NCI-H2029 (cell line): ENCODE measurements at regions not wholly inside any gene's neighbourhood (a gene's known extent, or its start where the extent isn't known, plus 50 kb on each side); places are given as distances from the start of the nearest gene placed in this dataset.
"Not testable (repeated sequence)": the region's sequence is repeated elsewhere in the genome, so short reads cannot be mapped to it uniquely, and the experiment has no call there.

Source experiments
- DNase-seq: peaks from one replicate; lab custom pipeline; 2025; lab: John Stamatoyannopoulos, UW

GRCh38 chr11:23563591-23563990 lies 703.3 kb upstream of the CCDC179 start:
- DNase-seq: no peak

- DNase-seq: no peak
Measured at GRCh38 chr11:23564370-23564769, 704.1 kb upstream of the CCDC179 start.

GRCh38 chr11:23569134-23569533 lies 708.9 kb upstream of the CCDC179 start:
- DNase-seq: no peak

- DNase-seq: no peak
Measured at GRCh38 chr11:23569547-23569946, 709.3 kb upstream of the CCDC179 start.

- DNase-seq: no peak
Measured at GRCh38 chr11:23570828-23571227, 710.6 kb upstream of the CCDC179 start.

GRCh38 chr11:23573429-23573828 lies 713.2 kb upstream of the CCDC179 start:
- DNase-seq: no peak

GRCh38 chr11:23574149-23574548 lies 713.9 kb upstream of the CCDC179 start:
- DNase-seq: no peak

GRCh38 chr11:23577296-23577695 lies 717.0 kb upstream of the CCDC179 start:
- DNase-seq: no peak

- no peak for DNase-seq
Measured at GRCh38 chr11:23585416-23586104, 725.3 kb upstream of the CCDC179 start.

GRCh38 chr11:23586173-23586572 lies 725.9 kb upstream of the CCDC179 start:
- no peak for DNase-seq

GRCh38 chr11:23590596-23591308 lies 730.5 kb upstream of the CCDC179 start:
- no peak for DNase-seq

GRCh38 chr11:23594755-23595154 lies 734.5 kb upstream of the CCDC179 start:
- no peak for DNase-seq

- no peak for DNase-seq
Measured at GRCh38 chr11:23604966-23605365, 744.7 kb upstream of the CCDC179 start.

GRCh38 chr11:23606191-23606590 lies 745.9 kb upstream of the CCDC179 start:
- no peak for DNase-seq

- DNase-seq: no peak
Measured at GRCh38 chr11:23611726-23612125, 751.5 kb upstream of the CCDC179 start.

GRCh38 chr11:23620617-23621016 lies 760.3 kb upstream of the CCDC179 start:
- DNase-seq: no peak

- no peak for DNase-seq
Measured at GRCh38 chr11:23632293-23632692, 772.0 kb upstream of the CCDC179 start.

GRCh38 chr11:23644443-23644842 lies 784.2 kb upstream of the CCDC179 start:
- no peak for DNase-seq

GRCh38 chr11:23652336-23652735 lies 792.1 kb upstream of the CCDC179 start:
- not testable (repeated sequence) for DNase-seq

GRCh38 chr11:23653071-23653675 lies 792.9 kb upstream of the CCDC179 start:
- DNase-seq: no peak

GRCh38 chr11:23668324-23668723 lies 808.0 kb upstream of the CCDC179 start:
- DNase-seq: no peak

- no peak for DNase-seq
Measured at GRCh38 chr11:23673366-23673765, 813.1 kb upstream of the CCDC179 start.

- DNase-seq: no peak
Measured at GRCh38 chr11:23674866-23675265, 814.6 kb upstream of the CCDC179 start.
